SHP77 treated with DMSO at 0.1 percent for 48 hours (cell line): ENCODE measurements at regions not wholly inside any gene's neighbourhood (a gene's known extent, or its start where the extent isn't known, plus 50 kb on each side); places are given as distances from the start of the nearest gene placed in this dataset.
"Not testable (repeated sequence)": the region's sequence is repeated elsewhere in the genome, so short reads cannot be mapped to it uniquely, and the experiment has no call there.

ENCODE experiments used
- DNase-seq: peaks from one replicate; lab custom pipeline; 2025; lab: John Stamatoyannopoulos, UW

DNA sequence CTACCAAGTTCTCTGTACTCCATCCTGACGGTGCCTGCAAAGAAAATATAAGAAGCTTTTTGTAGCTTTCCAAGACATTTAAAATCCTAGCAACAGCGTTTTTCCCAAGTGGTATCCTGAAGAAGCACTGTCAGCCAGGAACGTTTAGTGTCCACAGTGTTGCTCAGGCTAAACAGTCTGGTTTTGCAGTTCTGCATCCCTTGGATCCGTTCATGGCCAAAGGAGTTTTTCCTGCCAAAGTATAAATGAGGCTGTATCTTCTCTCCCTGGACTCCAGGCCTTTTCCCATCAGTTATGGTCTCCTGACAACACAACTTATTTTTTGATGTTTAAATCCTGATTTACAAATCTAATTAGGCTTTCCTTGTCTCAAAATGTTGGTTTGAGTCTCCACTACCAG lies 925.8 kb downstream of the TLE1 start:
- no peak for DNase-seq

- DNase-seq = no peak
Observed at GRCh38 chr9:80755586-80755985, 933.8 kb downstream of the TLE1 start.

GRCh38 chr9:80747056-80747455 lies 942.3 kb downstream of the TLE1 start:
- DNase-seq = not testable (repeated sequence)

- DNase-seq = no peak
Observed at GRCh38 chr9:80732506-80732905, 956.8 kb downstream of the TLE1 start.

- DNase-seq = no peak
Observed at GRCh38 chr9:80720579-80720978, 968.8 kb downstream of the TLE1 start.

DNA sequence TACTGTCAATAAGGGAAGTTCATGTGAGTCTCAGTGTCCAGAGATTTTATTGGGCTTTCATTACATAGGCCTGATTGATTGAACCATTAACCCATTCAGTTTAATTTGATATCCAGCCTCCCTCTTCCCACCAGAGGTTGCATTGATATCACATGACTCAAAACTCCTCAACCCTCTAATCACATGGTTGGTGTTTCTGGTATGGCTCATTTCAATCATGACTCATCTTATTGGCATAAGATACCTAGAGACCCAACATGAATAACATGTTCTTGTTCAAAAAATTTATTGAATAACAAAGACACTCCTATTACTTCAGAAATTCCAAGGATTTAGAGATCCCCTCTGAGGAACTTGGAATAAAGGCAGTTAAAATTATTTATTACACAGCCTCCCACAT lies 982.2 kb downstream of the TLE1 start:
- DNase-seq = no peak

DNA sequence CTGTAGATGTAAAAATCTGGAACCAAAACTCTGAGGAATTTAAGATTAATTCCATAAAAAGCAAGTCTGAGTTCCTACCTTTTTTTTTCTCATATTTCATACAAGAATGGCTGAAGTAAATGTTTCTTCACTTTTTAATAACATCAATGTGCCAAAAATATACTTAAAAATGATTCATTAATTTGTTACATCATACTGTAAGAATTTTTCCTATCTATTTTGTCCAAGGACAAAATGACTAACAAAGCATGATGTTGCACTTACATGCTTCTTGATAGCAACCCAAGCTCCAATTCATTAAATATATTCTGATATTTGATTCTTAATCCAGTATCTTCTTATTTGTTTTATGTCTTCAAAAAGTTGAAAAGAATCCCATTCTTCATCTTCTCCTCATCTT lies 988.3 kb downstream of the TLE1 start:
- DNase-seq = no peak

DNA sequence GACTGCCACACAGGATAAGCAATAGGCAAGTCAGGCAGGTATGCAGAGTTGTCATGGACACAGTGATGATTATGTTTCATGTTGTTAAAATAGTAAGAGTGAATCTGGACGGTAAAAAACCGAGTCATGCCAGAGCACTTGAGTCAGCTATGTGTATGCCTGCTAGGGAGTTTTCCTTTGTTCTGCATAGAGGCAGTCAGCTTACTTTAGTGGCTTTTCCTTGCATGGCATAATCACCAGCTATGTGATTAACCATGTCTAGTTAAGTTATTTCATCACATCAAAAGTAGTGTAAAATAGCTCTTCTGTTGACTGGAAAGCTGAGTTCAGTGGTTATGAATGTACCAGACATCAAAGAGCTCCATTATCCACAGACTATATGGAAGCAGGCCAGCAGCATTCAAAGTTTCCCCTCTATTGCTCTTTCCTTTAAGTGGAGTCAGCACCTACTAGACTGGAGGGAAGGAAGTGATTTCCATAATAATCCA lies 989.8 kb downstream of the TLE1 start:
- no peak for DNase-seq

GRCh38 chr9:80698725-80699410 lies 990.5 kb downstream of the TLE1 start:
- no peak for DNase-seq

DNA sequence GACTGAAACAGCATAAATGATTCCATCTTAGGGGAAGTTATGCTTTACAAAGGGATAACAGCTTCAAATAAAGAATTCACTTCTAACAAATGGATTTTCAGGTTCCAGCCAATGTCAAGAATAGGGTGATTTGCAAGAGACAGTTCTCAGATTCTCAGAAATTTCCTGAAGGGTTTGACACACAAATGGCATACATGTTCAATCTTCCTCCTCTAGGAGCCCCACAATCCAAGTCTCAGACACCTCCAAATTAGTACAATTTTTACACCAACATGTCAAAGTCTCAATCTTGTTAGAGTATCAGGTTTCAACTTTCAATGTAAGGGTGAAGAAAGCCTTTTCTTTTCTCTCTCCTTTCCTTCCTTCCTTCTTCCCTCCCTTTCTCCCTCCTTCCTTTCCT lies 996.6 kb downstream of the TLE1 start:
- no peak for DNase-seq

GRCh38 chr9:80691229-80691628 lies 998.1 kb downstream of the TLE1 start:
- no peak for DNase-seq

GRCh38 chr9:80690349-80690939 lies 998.9 kb downstream of the TLE1 start:
- no peak for DNase-seq

DNA sequence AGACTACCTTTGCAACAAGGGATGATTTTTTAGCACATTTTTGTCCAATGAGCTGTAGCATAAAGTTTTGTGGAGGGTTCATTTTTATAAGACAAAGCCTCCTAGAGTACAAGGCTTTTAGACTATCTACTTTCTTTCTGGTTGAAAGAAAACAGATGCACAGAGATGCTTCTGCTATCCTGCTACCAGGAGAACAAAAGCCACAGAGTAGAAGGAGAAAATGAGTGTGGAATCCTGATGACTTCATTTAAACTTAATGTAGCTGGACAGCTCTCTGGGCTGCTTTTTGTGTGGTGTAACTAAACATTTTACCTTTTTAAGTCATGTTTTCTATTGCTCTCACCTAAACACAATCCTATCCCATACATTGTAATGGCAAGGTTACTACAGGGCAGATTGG lies 1009.4 kb downstream of the TLE1 start:
- DNase-seq = no peak

DNA sequence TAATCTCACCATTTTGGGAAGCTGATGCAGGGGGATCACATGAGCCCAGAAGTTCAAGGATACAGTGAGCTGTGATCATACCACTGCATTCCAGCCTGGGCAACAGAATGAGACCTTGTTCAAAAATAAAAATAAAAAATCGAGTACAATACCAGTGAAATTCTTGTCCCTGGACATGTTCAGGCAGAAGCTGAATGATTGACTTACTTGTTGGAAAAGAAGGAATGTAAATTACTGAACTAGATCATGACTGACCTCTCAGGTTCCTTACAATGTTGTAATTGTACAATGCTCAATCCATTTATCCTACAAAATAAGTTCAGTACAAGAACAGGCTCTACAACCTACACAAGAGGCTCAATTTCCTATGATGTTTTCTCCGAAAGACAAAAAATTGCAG lies 1010.4 kb downstream of the TLE1 start:
- no peak for DNase-seq

- DNase-seq = no peak
Observed at GRCh38 chr9:80673496-80673895, 1015.9 kb downstream of the TLE1 start.

- DNase-seq = no peak
Observed at GRCh38 chr9:80665479-80665878, 1023.9 kb downstream of the TLE1 start.

DNA sequence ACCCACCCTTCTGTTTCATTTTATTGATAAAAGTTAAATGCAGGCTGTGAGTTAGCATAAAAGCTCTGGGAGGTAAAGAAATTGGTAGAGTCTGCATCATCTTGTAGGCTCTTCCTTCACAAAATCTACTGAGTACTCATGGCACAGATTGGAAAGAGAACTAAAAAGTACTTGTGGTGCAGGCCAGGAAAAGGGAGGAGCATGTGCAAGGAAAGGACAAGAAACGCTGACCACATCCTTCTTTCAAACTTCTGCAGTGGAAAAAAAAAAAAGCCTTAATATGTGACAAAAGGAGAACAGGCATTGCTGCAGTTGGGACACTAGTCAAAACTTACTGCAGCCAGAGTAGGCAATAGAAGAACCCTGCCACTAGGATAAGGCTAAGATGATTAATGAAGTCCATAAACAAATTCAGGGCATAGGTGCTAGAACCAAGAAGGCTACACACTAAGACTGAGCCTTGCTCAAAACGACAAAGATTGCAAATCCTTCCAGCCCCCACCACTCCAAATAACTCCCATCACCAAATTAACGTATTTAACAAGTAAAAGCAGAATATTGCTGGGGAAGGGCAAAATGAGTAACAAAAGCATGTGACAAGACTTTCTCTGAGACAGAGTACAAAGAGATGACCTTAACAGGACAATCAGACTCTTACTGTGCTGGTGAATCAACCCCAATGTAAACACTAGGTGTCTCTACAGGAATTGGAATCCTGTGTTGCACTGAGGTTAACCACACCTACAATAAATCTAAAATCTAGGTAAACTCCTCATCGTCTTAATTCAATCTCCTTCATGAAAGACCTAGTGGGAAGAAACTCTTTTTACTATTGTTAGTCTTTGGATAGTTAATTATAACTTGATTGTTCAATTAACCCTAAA lies 1024.8 kb downstream of the TLE1 start:
- DNase-seq = no peak

GRCh38 chr9:80659751-80660150 lies 1029.6 kb downstream of the TLE1 start:
- not testable (repeated sequence) for DNase-seq

- DNase-seq = no peak
Observed at GRCh38 chr9:80651044-80651443, 1038.3 kb downstream of the TLE1 start.

DNA sequence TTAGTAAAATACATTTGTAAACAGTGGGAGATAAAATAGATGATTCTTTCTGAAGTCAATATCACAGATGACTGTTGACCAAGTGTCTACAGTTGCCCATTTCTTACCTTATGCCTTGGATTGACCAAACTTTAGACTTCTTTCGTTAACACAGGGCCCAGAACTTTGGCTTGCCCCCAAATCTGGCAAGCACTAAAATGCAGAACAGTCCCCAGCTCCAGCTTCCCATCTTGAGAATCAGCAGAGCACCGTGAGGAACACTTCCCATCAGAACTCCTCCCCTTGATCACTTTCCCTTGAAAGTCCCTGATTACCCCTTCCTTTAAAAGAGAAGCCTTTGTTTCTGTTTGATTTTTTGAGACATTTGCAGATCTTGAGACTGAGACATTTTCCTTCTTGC lies 1039.9 kb downstream of the TLE1 start:
- no peak for DNase-seq

- no peak for DNase-seq
Observed at GRCh38 chr9:80649001-80649420, 1040.3 kb downstream of the TLE1 start.

GRCh38 chr9:80648336-80648735 lies 1041.0 kb downstream of the TLE1 start:
- DNase-seq = no peak

GRCh38 chr9:80646211-80646610 lies 1043.1 kb downstream of the TLE1 start:
- DNase-seq = no peak
